Omental fat pad (tissue), 3 donors: ENCODE measurements at regions not wholly inside any gene's neighbourhood (a gene's known extent, or its start where the extent isn't known, plus 50 kb on each side); places are given as distances from the start of the nearest gene placed in this dataset.

Experiments used
- ATAC-seq: fragments of 150-250 bp; one replicate; pipeline ENCODE4 v1.9.1; 2016; ENCODE audit warnings: mild to moderate bottlenecking, moderate library complexity; ENCODE audit not compliant: low FRiP score
- DNase-seq: peaks from one replicate; pipeline ENCODE4 v3.0.0-alpha.2; 2019; ENCODE audit warnings: low spot score
- CTCF ChIP-seq, 3 donors: fragments of 450-650 bp; IDR thresholded peaks; one replicate each; pipeline ENCODE4 v1.5.1; 2016 to 2017; ENCODE audit warnings: antibody characterized with exemption in 3 of 3, mild to moderate bottlenecking in 3 of 3, moderate library complexity in 2 of 3

GRCh38 chr5:5826911-5827310 lies 404.4 kb downstream of the ICE1 start:
- no peak for DNase-seq
- no peak for TF ChIP-seq CTCF (IDR thresholded peaks at IDR 0.05)
- no peak for ATAC-seq

GRCh38 chr5:5822729-5823257 lies 400.3 kb downstream of the ICE1 start:
- ATAC-seq: no peak
- no peak for DNase-seq
- TF ChIP-seq CTCF (IDR thresholded peaks at IDR 0.05): no peak

- no peak for DNase-seq
- TF ChIP-seq CTCF (IDR thresholded peaks at IDR 0.05): no peak
- no peak for ATAC-seq
Measured at GRCh38 chr5:5816960-5817359, 394.5 kb downstream of the ICE1 start.

DNA sequence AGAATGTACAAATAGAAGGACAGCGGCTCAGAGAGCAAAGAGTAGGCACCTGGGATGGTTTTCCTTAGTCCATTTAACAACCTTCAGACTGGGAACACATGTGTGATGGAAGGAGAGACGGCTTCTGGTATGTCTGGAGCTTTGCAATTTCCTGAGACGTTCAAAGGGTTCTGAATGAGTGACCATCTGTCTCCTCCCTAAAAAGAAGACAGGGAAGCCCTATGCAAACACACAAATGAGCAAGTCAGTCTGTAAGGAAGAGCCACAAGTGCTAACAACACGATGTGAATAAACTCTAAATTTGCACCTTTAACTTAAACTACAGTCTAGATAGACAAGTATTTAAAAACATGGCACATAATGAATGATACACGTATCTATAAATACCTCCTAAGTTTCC lies 391.0 kb downstream of the ICE1 start:
- ATAC-seq: no peak
- TF ChIP-seq CTCF (IDR thresholded peaks at IDR 0.05): no peak

GRCh38 chr5:5810461-5810860 lies 388.0 kb downstream of the ICE1 start:
- ATAC-seq (no peak), DNase-seq (no peak)
- no peak for TF ChIP-seq CTCF (IDR thresholded peaks at IDR 0.05)

More for the DNA sequence above, 391.0 kb downstream of the ICE1 start:
- DNase-seq: no peak

GRCh38 chr5:5805916-5806315 lies 383.4 kb downstream of the ICE1 start:
- ATAC-seq: no peak
- no peak for DNase-seq
- TF ChIP-seq CTCF (IDR thresholded peaks at IDR 0.05): no peak

DNA sequence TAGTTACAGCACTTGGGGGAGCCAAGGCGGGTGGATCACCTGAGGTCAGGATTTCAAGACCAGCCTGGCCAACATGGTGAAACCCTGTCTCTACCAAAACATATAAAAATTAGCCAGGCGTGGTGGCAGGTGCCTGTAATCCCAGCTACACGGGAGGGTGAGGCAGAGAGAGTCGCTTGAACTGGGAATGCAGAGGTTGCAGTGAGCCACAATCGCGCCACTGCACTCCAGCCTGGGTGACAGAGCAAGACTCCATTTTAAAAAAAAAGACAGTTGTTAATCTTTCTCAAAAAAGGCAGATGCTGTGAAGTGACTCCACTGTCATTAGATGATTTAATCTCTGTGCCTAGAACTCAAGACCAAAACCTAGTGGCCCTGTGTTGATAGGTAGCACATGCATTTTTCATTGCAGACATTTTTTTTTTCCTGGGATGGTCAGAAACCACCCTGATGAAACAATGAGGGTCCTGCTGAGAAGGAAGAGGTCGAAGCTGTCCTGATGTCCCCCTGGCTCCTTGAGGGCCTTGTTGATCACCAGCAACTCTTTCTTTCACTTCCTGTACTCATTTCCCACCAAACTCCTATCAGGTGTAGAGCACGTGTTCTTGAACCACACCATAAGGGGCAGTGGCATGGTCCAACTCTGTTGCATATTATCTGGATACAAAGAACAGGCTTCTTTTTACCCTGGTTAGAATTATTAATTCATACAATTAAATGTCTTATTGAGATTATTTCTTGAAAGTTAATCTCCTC lies 382.2 kb downstream of the ICE1 start:
- ATAC-seq: no peak
- DNase-seq: no peak
- no peak for TF ChIP-seq CTCF (IDR thresholded peaks at IDR 0.05)
